ENCODE measurements at regions not wholly inside any gene's neighbourhood (a gene's known extent, or its start where the extent isn't known, plus 50 kb on each side); places are given as distances from the start of the nearest gene placed in this dataset.

GRCh38 chr9:113720495-113720894, 155.6 kb upstream of the ZNF618 start:
- Histone ChIP-seq H4K20me1 (ENCODE audit: insufficient read depth) (no peaks in the 10 kb centered on the region), H3F3A (replicated peaks; ENCODE audit: insufficient read depth) (no peaks in the 10 kb centered on the region), H3K27me3 (ENCODE audit: insufficient read depth) (no peaks in the 10 kb centered on the region; the same call in 1 of the 2 replicates), H2AFZ (ENCODE audit: low read depth) (no peak overlapping the region), H3K9me3 (0 out of 2 replicates have a peak, but pooled peaks cover 3% of the 10 kb centered on the region), H3K9me2 (no peaks in the 10 kb centered on the region), H3K79me2 (ENCODE audit: insufficient read depth) (no peaks in the 10 kb centered on the region), H3K4me1 (ENCODE audit: control insufficient read depth in 1 of 2, insufficient read depth in 2 of 2, low read depth in 1 of 2, low read length in 1 of 2) (no peaks in the 10 kb centered on the region), H3K27ac (ENCODE audit: low read depth in 2 of 2, low read length in 1 of 2) (no peak overlapping the region), H3K36me3 (replicated peaks in 1 of 2; ENCODE audit: control insufficient read depth in 1 of 2, insufficient read depth in 2 of 2, low read length in 1 of 2) (no peaks in the 10 kb centered on the region), H3K4me3 (ENCODE audit: low read depth in 2 of 2, low read length in 1 of 2) (no peak overlapping the region), H3K4me2 (no peak overlapping the region), H3K9ac (no peak overlapping the region)
- no peak for DNase-seq
- WGBS (ENCODE audit: low lambda C conversion rate): 26% methylated on average over 4 of the region's 4 CpGs
- POLR2A ChIA-PET: no interaction called here
- TF ChIP-seq FOSL2 (IDR thresholded peaks at IDR 0.05; ENCODE audit: borderline replicate concordance, low read depth) (no peak), CHD2 (IDR thresholded peaks at IDR 0.05; ENCODE audit: low read length, partially characterized antibody) (no peak), REST (IDR thresholded peaks at IDR 0.05; ENCODE audit: low read depth, low read length) (no peak), FOXM1 (IDR thresholded peaks at IDR 0.05; ENCODE audit: low read depth) (no peak), ZBTB33 (IDR thresholded peaks at IDR 0.05; ENCODE audit: borderline replicate concordance, low read depth) (no peak), EZH2phosphoT487 (IDR thresholded peaks at IDR 0.05; ENCODE audit: borderline replicate concordance, low read depth) (no peak), TCF12 (IDR thresholded peaks at IDR 0.05) (no peak), MXI1 (IDR thresholded peaks at IDR 0.05; ENCODE audit: low read depth, low read length) (no peak), RFX5 (IDR thresholded peaks at IDR 0.05; ENCODE audit: low read length) (no peak), FOXJ3 (CRISPR knock-in tag; IDR thresholded peaks at IDR 0.05) (no peak), RCOR1 (IDR thresholded peaks at IDR 0.05; ENCODE audit: low read length) (no peak), NRF1 (IDR thresholded peaks at IDR 0.05; ENCODE audit: low read depth, low read length) (no peak), RXRA (IDR thresholded peaks at IDR 0.05; ENCODE audit: borderline replicate concordance, low read depth) (no peak), SIN3A (IDR thresholded peaks at IDR 0.05; ENCODE audit: borderline replicate concordance, low read depth, low read length) (no peak), PBX3 (IDR thresholded peaks at IDR 0.05) (no peak), TEAD4 (IDR thresholded peaks at IDR 0.05; ENCODE audit: borderline replicate concordance, insufficient read depth) (no peak), SMC3 (IDR thresholded peaks at IDR 0.05; ENCODE audit: low read depth, low read length) (no peak), GABPA (IDR thresholded peaks at IDR 0.05; ENCODE audit: low read depth) (no peak), YY1 (IDR thresholded peaks at IDR 0.05; ENCODE audit: low read depth) (no peak)
- CTCF ChIA-PET: interaction anchor here (0.8 to 1.6 kb wide), 4 partner anchors 9 to 132 kb away, joined by 3 to 10 read pairs (median 4); no protein-coding TSS in a partner anchor
